ENCODE measurements at regions not wholly inside any gene's neighbourhood (a gene's known extent, or its start where the extent isn't known, plus 50 kb on each side); places are given as distances from the start of the nearest gene placed in this dataset.

DNA sequence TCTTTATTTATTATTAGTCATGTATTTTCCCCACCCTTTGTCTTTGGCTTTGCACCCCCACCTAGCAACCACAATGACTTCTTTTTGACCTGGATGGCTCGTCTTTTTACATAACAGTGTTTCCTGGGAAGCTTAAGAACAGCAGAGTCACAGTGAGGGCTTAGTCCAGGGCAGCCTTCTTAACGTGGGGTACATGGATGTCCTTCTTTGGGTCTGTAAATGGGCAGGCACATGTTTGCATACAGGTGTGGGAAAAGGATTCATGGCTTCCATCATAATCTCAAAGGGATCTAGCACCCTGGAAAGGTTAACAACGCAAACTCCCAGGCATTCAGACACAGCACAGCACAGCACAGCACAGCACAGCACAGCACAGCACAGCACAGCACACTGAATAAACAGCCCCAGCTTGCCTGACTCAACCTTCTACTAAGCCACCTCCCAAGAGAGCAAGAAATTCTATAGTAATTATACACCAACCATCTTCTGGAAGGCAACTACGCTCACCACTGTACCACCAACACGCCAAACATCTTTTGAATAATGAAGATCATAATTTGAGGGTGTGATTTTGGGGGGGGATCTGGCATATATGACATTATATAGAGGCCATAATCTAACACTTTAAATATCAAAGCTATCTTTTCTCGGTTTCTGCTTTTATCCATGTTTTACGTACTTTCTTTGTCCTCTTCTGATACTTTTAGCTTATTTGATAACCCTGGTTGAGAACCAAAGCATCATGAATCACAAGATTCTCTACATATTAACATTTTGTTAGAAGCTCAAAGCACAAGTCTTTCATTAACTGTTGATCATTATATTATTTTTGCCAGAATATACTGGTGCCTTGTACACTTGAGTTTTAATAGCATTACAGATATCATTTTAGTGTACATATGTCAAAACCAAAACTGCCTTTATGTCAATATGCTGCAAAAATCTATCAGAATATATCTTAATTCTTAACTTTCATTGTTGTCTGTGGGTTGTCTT lies 177.2 kb upstream of the KLF14 start:
- DNase-seq (ENCODE audit: low read depth in 2 of 2), result no peak

- no peak for DNase-seq (ENCODE audit: low read depth in 2 of 2)
Observed at GRCh38 chr7:130912082-130912861, 178.3 kb upstream of the KLF14 start.

DNA sequence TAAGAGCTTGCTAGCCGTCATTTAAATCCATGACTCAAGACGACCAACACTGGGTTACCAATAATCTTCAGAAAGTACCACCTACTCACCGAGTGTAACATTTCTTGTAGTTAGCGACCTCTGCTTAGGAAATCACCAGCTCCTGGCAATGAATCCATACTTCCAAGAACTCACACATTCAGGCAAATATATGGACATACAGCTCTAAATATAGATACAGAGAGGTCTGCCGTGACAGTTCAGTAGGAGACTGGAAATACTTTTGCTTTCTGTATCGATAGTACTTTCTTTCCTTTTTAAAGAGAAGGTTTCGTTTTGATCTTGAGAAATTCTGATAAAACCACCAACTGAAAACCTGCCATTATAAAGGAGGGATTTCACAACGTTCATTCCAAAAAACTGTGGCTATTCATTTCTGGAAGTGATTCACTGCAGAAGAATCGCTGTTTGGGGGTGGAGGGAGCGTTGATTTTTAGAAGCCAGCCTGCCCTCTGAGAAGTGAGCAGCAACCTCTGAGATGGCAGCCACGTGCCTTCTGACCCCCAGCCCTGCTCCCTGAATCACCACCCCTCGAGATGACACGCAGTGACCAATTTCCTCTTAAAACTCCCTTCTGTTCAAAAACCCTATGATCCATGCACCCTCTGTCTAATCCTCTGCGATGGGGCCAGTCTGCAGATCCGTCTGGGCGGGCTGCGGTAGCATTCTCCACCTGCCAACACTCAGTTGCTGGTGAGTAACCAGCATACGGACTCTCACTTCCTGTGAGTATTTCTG lies 179.0 kb upstream of the KLF14 start:
- DNase-seq (ENCODE audit: low read depth in 2 of 2), result peak; percentile 51 to 63

GRCh38 chr7:130913639-130914553 lies 179.9 kb upstream of the KLF14 start:
- no peak for DNase-seq (ENCODE audit: low read depth in 2 of 2)

DNA sequence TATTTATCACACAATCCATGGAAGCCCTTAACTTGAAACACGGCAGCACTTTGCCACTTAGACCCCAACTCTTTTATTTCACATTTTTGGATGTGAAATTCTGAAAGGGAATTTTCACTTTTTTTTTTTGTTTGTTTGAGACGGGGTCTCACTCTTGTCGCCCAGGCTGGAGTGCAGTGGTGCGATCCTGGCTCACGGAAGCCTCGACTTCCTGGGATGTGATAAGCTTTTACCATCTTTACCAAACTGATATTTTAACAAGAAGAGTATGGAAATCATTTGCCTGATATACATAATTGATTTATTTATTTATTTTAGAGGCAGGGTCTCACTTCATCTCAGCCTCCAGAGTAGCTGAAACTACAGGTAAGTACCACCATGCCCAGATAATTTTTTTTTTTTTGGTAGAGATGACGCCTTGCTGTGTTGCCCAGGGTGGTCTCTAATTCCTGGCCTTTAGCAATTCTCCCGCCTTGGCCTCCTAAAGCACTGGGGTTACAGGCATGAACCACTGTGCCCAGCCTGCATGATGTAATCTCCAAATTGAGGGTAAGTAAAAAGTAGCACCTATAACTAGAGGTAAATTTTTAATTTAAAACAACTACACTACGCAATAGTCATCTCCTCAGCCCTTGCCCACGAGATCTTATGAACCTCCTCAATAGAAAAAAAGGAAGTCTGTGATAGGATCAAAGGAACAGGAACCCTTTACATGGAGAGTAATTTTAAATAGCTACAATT lies 180.7 kb upstream of the KLF14 start:
- no peak for DNase-seq (ENCODE audit: low read depth in 2 of 2)

DNA sequence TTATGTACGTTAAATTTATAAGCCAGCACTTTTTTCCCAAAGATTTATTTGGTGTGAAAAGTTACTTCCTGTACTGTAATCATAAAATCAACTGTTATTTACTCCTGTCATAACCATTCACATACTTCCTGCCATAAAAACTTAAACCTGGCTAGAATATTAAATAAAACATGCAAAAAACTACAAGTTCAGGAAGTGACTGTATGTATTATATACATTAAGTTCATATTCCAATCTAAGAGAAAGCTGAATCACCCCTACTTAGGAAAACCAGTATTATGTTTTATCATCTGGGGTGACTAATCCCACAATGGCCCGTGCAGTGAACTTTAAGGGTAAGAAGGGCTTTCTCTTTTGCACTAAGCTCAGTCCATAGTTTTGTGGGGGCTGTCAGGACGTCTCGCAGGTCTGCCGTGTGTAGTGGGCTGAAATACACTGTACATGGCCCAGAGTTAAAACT lies 183.7 kb upstream of the KLF14 start:
- DNase-seq (ENCODE audit: low read depth in 2 of 2), result no peak

GRCh38 chr7:130918129-130919052 lies 184.4 kb upstream of the KLF14 start:
- no peak for DNase-seq (ENCODE audit: low read depth in 2 of 2)

- DNase-seq (ENCODE audit: low read depth in 2 of 2), result no peak
Observed at GRCh38 chr7:130919316-130920103, 185.5 kb upstream of the KLF14 start.

- no peak for DNase-seq (ENCODE audit: low read depth in 2 of 2)
Observed at GRCh38 chr7:130920122-130920521, 186.1 kb upstream of the KLF14 start.

GRCh38 chr7:130921391-130922180 lies 187.6 kb upstream of the KLF14 start:
- no peak for DNase-seq (ENCODE audit: low read depth in 2 of 2)

DNA sequence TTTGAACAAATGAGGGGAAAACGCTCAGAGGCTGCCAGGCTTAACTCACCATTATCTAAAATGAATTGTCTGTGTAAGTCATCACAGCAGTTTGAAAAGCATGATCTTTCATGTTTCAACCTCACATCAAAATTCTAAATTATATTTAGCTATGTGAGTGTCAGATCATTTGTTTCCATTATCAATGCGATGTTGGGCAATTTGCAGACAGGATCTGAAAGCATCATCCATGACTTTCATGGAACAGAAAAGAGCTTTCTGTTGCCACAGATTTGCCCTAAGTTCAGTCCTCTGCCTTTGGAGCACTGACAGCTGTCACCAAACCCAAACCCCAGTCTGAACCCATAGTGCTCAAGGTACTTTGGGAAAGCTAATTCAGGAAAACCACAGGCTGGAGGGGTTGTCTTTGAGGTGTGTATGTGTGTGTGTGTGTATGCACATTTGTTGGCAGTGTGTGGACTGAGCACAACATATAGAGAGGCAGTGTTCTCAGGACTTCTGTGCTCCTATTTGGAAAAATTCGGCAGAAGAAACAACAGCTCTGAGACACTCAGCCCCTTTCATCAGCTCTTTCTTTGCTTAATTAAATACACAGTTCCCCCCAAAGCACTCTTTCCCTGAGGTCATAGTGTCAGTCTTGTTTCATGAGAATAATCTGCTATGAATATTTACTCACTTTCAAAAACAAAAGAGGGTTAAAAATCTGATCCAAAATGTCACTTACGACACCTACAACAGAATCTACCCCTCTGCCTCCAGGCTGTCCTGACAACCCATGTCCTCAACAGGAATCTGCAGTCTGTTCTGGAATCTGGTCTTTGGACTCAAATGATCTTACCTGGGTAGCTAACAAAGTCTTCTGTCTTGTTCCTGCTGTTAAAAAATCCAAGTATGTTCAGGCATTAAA lies 188.5 kb upstream of the KLF14 start:
- no peak for DNase-seq (ENCODE audit: low read depth in 2 of 2)

GRCh38 chr7:130923365-130923764 lies 189.4 kb upstream of the KLF14 start:
- no peak for DNase-seq (ENCODE audit: low read depth in 2 of 2)

DNA sequence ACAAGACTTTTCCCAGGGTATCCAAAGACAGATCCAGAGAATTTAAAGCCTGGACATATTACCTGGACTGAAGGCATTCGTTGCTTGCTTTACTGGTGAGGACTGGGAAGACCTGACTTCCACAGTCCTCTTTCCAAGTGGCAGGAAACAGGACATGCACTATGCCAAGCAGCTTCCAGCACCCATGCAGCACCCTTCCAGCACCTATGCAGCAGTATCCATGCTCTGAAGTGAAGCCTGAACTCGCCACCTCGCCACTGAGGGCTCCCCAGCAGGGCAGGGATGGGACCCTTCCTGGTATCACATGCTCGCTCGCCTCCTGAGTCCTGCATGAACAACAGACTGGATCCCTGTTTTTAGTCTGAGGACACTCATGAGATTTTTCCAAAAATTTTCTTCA lies 189.9 kb upstream of the KLF14 start:
- DNase-seq (ENCODE audit: low read depth in 2 of 2), result no peak

GRCh38 chr7:130925136-130925794 lies 191.3 kb upstream of the KLF14 start:
- no peak for DNase-seq (ENCODE audit: low read depth in 2 of 2)

DNA sequence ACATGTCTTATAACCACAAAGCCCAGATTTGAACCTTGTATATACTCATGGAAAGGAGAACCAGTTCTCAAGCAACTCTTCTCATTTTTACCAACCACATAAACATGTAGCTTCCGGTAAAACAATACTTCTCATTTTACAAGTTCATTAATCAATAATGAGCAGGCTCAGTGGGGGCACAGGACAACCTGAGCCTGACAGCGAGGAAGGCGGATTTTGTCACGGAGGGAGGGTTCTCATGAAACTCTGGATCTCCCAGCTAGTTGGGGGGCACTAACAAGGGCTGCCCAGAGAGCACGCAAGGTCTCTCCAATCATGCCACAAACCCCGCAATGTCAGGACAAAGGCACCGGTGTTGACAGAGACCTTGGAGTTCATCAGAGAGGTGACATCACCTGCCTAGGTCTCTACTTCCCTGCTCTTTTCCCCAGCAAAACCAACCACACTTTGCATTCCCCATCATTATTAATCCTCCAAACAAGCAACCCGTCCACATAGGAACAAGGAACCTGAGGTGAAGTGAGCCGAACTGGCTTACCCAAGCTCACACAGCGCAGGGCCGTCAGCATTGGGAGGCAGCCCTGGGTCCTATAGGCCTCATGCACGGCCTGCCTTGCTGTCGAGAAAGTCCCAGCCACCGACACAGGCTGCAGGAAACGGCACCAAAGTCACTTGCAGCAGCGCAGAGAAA lies 192.1 kb upstream of the KLF14 start:
- DNase-seq (ENCODE audit: low read depth in 2 of 2), result no peak
